ENCODE measurements at regions not wholly inside any gene's neighbourhood (a gene's known extent, or its start where the extent isn't known, plus 50 kb on each side); places are given as distances from the start of the nearest gene placed in this dataset.

GRCh38 chr11:97364047-97364446, 974.2 kb downstream of the JRKL start:
- no peak for TF ChIP-seq CTCF (IDR thresholded peaks at IDR 0.05; ENCODE audit: low read depth, low read length, missing input control)
- no peak for TF ChIP-seq REST (IDR thresholded peaks at IDR 0.05)
- no peak for TF ChIP-seq RAD21 (IDR thresholded peaks at IDR 0.05)
